HK-2 (cell line): ENCODE measurements at regions not wholly inside any gene's neighbourhood (a gene's known extent, or its start where the extent isn't known, plus 50 kb on each side); places are given as distances from the start of the nearest gene placed in this dataset.
"Not testable (repeated sequence)": the region's sequence is repeated elsewhere in the genome, so short reads cannot be mapped to it uniquely, and the experiment has no call there.

Experiments used
- DNase-seq: peaks from one replicate; pipeline ENCODE4 v3.0.0-alpha.2; 2018; ENCODE audit not compliant: unreplicated experiment

DNA sequence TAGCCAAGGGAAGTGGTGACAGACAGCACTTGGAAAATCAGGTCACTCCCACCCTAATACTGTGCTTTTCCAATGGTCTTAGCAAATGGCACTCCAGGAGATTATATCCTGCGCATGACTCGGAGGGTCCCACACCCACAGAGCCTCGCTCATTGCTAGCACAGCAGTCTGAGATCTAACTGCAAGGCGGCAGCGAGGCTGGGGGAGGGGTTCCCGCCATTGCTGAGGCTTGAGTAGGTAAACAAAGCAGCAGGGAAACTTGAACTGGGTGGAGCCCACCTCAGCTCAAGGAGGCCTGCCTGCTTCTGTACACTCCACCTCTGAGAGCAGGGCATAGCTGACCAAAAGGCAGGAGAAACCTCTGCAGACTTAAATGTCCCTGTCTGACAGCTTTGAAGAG lies 53.9 kb upstream of the TLL1 start:
- DNase-seq: not testable (repeated sequence)
